NCI-H1930 (cell line): ENCODE measurements at regions not wholly inside any gene's neighbourhood (a gene's known extent, or its start where the extent isn't known, plus 50 kb on each side); places are given as distances from the start of the nearest gene placed in this dataset.

Experiments
- DNase-seq, 2 experiments: peaks; one replicate each; lab custom pipeline; 2025; lab: John Stamatoyannopoulos, UW

- DNase-seq: no peak
Observed at GRCh38 chr2:239489481-239489880, 88.7 kb upstream of the HDAC4 start.

GRCh38 chr2:239488125-239488524 is 87.3 kb upstream of the HDAC4 start:
- DNase-seq: no peak

GRCh38 chr2:239487272-239487671 is 86.5 kb upstream of the HDAC4 start:
- DNase-seq: no peak

- DNase-seq: no peak
Observed at GRCh38 chr2:239485622-239486021, 84.8 kb upstream of the HDAC4 start.

GRCh38 chr2:239484571-239485355 is 83.9 kb upstream of the HDAC4 start:
- no peak for DNase-seq

GRCh38 chr2:239482778-239483712 is 82.2 kb upstream of the HDAC4 start:
- DNase-seq: no peak

GRCh38 chr2:239479471-239479870 is 78.7 kb upstream of the HDAC4 start:
- no peak for DNase-seq

- DNase-seq: no peak
Observed at GRCh38 chr2:239477591-239477990, 76.8 kb upstream of the HDAC4 start.

GRCh38 chr2:239476757-239477585 is 76.2 kb upstream of the HDAC4 start:
- DNase-seq: no peak

- DNase-seq: no peak
Observed at GRCh38 chr2:239476029-239476756, 75.4 kb upstream of the HDAC4 start.

GRCh38 chr2:239475161-239476028 is 74.6 kb upstream of the HDAC4 start:
- no peak for DNase-seq

- no peak for DNase-seq
Observed at GRCh38 chr2:239473211-239473805, 72.5 kb upstream of the HDAC4 start.

- DNase-seq: no peak
Observed at GRCh38 chr2:239472235-239472775, 71.5 kb upstream of the HDAC4 start.

GRCh38 chr2:239471011-239471792 is 70.4 kb upstream of the HDAC4 start:
- no peak for DNase-seq

- DNase-seq: no peak
Observed at GRCh38 chr2:239470151-239470900, 69.5 kb upstream of the HDAC4 start.

- no peak for DNase-seq
Observed at GRCh38 chr2:239469106-239469960, 68.5 kb upstream of the HDAC4 start.

GRCh38 chr2:239468491-239469105 is 67.8 kb upstream of the HDAC4 start:
- no peak for DNase-seq
